CD4-positive, alpha-beta T cell treated with Interleukin-4 for 1 hour (primary cell): ENCODE measurements at regions not wholly inside any gene's neighbourhood (a gene's known extent, or its start where the extent isn't known, plus 50 kb on each side); places are given as distances from the start of the nearest gene placed in this dataset.

Experiments
- DNase-seq, 2 donors: peaks; one replicate each; pipeline ENCODE4 v3.0.0-alpha.2; 2020 to 2022

DNA sequence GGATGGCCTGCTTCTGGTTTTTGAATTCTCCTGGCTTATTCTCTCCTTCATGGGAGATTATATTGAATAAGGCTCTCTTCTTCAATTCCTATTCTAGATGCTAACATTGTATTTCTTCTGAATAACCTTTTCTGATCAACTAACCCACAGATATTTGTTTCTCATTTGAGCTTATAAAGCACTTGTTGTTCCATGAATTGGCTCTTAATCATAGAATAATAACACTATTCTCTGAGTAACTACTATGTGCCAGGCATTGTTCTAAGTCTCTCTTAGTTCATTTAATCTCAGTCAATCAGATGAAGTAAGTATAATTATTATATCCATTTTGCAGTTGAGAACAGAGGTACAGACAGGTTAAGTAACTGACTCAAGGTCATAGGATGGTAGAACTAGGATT lies 136.3 kb upstream of the MLIP start:
- no peak for DNase-seq

- no peak for DNase-seq
These were observed 135.2 kb upstream of the MLIP start for GRCh38 chr6:53975941-53976615.

GRCh38 chr6:53977551-53977950 lies 133.7 kb upstream of the MLIP start:
- no peak for DNase-seq

DNA sequence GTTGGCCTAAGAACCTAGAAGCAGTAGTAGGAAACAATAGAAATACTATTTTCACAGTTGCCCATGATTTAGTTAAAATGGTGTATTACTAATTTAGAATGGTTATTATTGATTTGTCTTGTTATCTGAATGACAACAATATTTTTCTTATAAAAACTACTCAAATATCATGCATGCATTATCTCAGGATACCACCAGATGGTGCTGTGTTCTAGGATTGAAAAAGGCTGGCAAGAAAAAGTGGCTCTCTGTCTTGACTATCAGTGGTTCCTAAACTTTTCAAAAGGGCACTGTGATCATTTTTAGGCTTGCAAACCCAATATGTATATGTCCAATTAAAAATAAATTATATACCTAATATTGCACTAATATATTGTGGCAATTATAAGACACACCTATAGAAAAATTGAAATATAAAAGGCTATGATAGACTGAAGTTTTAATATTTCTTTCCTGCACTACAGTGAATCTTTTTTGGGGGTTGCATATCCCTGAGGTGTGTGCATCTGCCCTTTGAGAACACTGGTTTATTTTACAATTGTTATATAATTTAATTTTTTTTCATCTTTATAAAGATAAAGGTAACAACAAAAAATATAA lies 131.7 kb upstream of the MLIP start:
- DNase-seq = peak in 1 of 2 donors; percentile 13

DNA sequence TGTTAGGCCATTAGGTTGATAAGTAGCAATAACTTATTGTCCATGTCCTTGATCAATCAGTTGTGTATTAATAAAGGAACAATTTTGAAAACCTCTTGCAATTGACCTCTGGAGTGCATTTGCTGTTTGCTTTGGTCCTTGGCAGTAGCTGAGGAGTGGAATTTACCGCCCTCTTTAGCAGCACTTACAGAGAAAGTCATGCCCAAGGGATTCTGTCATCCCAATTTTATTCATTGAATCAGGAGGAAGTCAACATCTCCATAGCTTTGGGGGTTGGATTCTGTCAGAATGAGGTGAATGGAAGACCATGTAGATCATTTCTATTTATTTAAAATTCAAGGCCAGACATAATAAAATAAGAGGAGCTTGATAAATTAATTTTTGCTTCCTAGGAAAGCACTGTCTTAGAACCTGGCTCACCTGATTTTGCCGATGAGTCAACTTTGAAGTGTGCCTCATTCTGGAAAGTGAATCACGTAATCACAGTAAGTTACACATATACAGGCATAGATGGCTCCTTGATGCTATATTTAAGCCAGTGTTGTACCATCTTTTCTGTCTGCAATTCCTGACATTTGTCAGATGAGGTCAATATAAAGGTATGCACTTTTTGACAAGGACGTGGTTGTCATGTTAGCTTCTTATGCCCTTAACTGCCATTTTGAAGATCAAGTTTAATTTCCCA lies 128.7 kb upstream of the MLIP start:
- no peak for DNase-seq

GRCh38 chr6:53983301-53983700 lies 127.9 kb upstream of the MLIP start:
- DNase-seq = no peak

DNA sequence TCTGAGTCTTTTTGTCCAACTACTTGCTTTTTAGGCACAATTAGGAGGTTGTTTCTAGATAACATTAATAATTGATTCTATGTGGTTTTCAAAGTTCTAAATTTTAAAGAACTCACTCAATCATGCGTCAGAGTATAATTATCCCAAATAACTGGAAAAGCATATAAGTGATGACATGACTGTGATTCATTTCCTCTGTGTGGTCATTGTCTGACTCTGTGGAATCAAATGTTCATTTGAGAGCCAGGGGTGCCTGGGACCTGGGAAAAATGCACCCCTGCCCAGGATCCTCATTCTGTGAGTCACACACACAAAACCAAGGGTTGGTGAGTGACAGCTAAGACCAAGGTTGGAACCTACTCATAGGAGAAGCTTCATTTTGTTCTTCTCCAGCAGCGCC lies 127.1 kb upstream of the MLIP start:
- no peak for DNase-seq

DNA sequence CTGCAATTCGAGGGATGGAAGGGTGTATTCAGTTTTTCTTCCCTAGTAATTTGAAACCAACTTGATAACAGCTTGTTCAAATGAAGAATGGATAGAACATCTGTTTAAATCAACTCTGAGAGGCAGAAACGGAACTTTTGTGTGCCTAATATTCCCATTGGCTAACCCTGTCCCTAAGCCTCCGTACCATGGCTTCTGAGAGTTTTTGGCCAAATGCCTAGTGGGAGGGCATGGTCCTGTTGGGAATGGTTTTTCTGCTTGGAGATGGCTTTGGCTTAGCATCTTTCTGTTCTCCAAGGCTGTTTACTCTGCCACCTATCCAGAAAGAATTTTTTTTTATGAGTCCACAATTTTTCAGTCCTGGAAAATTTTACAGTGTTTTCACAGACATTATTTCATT lies 126.7 kb upstream of the MLIP start:
- no peak for DNase-seq

DNA sequence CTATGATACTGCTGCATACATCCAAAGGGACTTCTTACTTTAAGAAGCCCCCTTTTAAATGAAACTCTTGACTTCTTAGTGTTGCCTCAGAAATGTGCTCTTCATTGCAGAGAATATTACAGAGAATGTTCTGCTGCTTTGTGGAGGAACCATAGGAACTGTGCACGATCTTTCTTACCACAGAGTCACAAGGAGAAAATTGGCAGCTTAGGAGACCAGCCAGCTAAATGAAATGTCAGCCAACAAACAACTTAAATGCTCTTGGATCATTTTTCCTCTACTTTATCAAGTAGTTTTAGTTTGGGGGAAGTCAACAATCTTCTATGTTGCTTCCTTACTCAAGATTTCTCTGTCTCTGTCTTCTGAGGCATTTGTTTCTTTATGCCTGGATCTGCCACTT lies 125.9 kb upstream of the MLIP start:
- no peak for DNase-seq

- no peak for DNase-seq
These were observed 125.0 kb upstream of the MLIP start for GRCh38 chr6:53986165-53986720.

DNA sequence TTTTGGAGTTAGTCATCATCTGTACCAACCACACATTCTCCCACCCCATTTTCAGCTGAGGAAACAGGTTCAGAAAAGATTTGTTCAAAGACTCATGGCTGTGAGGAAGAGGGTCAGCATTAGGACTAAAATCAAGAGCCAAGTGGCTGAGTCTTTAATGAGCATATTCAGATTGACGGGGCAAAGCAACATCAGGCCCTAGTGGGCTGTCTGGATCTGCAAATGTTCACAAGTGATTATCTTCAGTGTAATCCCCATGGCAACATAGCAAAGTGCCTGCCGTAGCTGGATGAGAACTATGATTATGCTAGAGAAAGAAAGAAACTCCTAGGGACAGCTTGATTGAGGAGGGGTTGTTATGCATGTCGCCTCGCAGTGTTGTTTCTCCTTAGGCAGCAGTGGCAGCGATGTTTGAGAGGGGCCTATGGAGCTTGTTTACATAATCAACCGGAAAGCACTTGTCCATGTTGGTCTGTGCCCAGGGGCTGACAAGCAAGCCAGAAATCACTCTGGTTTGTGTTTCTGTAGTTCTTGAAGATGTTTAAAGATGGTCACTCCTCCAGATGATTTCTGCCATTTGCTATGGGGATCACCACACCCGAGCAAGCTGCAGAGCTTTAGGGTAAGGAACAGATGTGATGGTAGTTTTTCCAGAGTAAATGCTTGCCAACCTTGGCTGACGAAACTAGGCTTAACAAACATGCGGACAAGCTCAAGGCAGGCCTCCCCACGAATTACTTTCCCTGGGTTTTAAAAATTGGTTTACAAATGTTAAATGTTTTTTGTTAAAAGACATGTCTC lies 124.3 kb upstream of the MLIP start:
- DNase-seq = no peak

DNA sequence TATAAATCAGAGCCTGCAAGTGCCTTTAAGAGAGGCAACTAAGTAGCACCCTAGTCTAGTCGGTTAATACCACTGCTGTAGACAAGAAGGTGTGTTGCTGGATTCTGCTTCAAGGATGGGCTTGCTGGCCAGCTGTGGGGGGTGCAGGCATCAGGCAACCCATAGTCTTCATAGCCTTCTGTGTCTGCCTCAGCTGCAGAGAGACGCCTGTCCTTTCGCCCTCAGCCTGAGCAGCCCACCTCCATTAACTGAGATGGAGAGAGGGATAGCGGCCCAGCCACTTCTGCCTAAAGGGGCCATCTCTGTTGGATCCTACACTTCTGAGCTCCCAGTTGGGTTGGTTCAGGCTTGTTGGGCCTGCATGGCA lies 123.7 kb upstream of the MLIP start:
- DNase-seq = no peak

- no peak for DNase-seq
These were observed 121.7 kb upstream of the MLIP start for GRCh38 chr6:53989504-53989903.

DNA sequence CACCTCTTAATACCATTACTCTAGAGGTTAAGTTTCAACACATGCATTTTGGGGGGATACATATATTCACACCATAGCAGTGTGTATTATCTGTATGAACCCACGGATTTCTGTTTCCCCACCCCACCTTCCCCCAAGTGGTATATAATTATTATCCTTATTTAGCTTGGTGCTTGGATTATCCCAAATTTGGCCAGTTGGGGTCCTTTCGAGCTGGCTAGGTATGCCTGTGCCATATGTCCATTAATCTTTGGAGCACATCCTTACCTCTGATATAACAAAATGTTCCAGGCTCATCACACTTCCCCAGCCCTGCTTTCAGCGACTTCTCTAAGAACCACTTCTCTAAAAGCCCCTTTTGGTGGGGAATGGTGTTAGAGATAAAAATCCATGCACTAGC lies 118.7 kb upstream of the MLIP start:
- no peak for DNase-seq

DNA sequence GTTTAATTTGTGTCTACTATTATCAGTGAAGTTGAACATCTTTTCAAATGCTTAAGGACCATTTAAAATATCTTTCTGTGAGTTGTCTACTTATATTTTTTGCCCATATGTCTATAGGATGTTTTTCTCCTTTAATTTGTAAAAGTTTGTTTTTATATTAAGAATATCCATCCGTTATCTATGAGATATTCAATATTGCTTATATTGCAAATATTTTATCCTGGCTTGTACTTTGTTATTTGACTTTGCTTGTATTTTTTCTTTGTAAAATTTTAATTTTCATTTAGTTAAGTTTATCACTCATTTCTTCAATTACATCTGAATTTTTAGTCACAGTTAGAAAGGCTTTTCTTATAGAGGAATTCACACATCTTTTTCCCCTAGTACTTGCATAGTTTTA lies 117.0 kb upstream of the MLIP start:
- no peak for DNase-seq

- DNase-seq = no peak
These were observed 115.3 kb upstream of the MLIP start for GRCh38 chr6:53995935-53996334.

- no peak for DNase-seq
These were observed 112.9 kb upstream of the MLIP start for GRCh38 chr6:53998303-53998702.

- DNase-seq = no peak
These were observed 112.0 kb upstream of the MLIP start for GRCh38 chr6:53999088-53999755.

GRCh38 chr6:54002116-54002515 lies 109.1 kb upstream of the MLIP start:
- DNase-seq = no peak

GRCh38 chr6:54003316-54003715 lies 107.9 kb upstream of the MLIP start:
- no peak for DNase-seq

DNA sequence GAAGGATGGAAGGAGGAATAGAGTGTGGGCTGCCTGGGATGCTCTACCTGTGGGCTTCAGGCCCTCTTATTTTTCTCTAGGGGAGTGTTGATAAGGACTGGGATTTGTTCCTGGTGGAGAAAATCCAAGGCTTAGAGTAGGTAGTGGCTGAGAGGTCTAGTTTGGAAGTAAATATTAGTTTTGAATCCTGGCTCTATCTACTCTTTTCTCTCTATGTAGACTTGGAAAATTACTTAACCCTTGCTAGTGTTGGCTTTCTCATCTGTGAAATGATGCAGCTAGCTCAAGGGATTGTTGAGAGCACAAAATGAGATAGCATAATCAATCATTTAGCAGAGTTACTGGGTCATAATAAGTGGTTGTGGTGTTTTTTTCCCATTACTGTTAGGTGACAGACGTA lies 102.7 kb upstream of the MLIP start:
- no peak for DNase-seq

DNA sequence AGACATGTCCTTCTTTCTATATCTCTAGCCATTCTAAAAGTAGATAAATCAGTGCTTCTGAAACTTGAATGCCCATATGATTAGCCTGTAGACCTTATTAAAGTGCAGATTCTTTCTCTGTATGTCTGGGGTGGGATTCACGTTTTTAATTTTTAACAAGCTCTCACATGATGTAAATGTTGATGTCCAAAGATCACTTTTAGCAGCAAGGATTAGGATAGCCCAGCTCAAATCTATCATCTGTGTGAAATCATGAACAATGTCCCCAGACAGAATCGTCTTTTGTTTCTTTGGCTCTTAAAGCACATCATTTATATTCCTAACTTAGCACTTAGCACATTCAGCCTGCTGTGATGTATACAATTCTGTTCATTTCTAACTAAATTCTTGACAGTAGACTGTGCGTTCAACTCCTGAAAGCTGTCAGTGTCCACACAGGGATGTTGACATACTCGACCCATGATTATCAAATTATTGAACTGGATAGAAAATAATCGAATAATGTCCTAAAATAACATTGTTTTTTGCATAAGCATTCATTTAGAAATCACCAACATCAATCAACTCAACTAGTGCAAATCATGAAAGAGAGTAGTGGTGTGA lies 102.1 kb upstream of the MLIP start:
- DNase-seq = no peak
